MV-4-11 (cell line): ENCODE measurements at regions not wholly inside any gene's neighbourhood (a gene's known extent, or its start where the extent isn't known, plus 50 kb on each side); places are given as distances from the start of the nearest gene placed in this dataset.

Source experiments
- DNase-seq: peaks from one replicate; lab custom pipeline; 2025; lab: John Stamatoyannopoulos, UW

GRCh38 chr12:3336606-3337311, 154.2 kb upstream of the PRMT8 start:
- no peak for DNase-seq

- no peak for DNase-seq
These were observed 153.1 kb upstream of the PRMT8 start for GRCh38 chr12:3337944-3338343.

GRCh38 chr12:3339221-3339620, 151.8 kb upstream of the PRMT8 start:
- no peak for DNase-seq

- DNase-seq = no peak
These were observed 149.4 kb upstream of the PRMT8 start for GRCh38 chr12:3341594-3341993.

GRCh38 chr12:3342051-3342450, 149.0 kb upstream of the PRMT8 start:
- no peak for DNase-seq

GRCh38 chr12:3348055-3348454, 142.9 kb upstream of the PRMT8 start:
- DNase-seq = no peak

- DNase-seq = no peak
These were observed 140.6 kb upstream of the PRMT8 start for GRCh38 chr12:3350432-3350831.

GRCh38 chr12:3351731-3352130, 139.3 kb upstream of the PRMT8 start:
- DNase-seq = no peak

- no peak for DNase-seq
These were observed 138.8 kb upstream of the PRMT8 start for GRCh38 chr12:3352230-3352629.

GRCh38 chr12:3353621-3354020, 137.4 kb upstream of the PRMT8 start:
- DNase-seq = no peak

- no peak for DNase-seq
These were observed 136.4 kb upstream of the PRMT8 start for GRCh38 chr12:3354586-3354985.

GRCh38 chr12:3355378-3355900, 135.6 kb upstream of the PRMT8 start:
- DNase-seq = no peak

- no peak for DNase-seq
These were observed 133.0 kb upstream of the PRMT8 start for GRCh38 chr12:3357950-3358525.

- no peak for DNase-seq
These were observed 131.5 kb upstream of the PRMT8 start for GRCh38 chr12:3359478-3359877.

- peak; percentile 13 for DNase-seq
These were observed 129.9 kb upstream of the PRMT8 start for GRCh38 chr12:3361146-3361545.

GRCh38 chr12:3362737-3363136, 128.3 kb upstream of the PRMT8 start:
- no peak for DNase-seq

GRCh38 chr12:3363608-3364007, 127.4 kb upstream of the PRMT8 start:
- DNase-seq = peak; percentile 95

- no peak for DNase-seq
These were observed 126.8 kb upstream of the PRMT8 start for GRCh38 chr12:3364226-3364625.

GRCh38 chr12:3364661-3365462, 126.1 kb upstream of the PRMT8 start:
- no peak for DNase-seq

- DNase-seq = no peak
These were observed 125.3 kb upstream of the PRMT8 start for GRCh38 chr12:3365463-3366411.

GRCh38 chr12:3366451-3367110, 124.4 kb upstream of the PRMT8 start:
- DNase-seq = no peak
